PFSK-1 (cell line): ENCODE measurements at regions not wholly inside any gene's neighbourhood (a gene's known extent, or its start where the extent isn't known, plus 50 kb on each side); places are given as distances from the start of the nearest gene placed in this dataset.

ENCODE experiments used
- POLR2AphosphoS5 ChIP-seq: IDR thresholded peaks from 2 replicates; pipeline ENCODE4 v1.6.1; 2012; ENCODE audit warnings: low read depth, mild to moderate bottlenecking, control low read depth, low read length, moderate library complexity
- TAF1 ChIP-seq: IDR thresholded peaks from 2 replicates; pipeline ENCODE4 v1.6.1; 2012; ENCODE audit warnings: low read length, control low read depth, borderline replicate concordance; ENCODE audit not compliant: insufficient read depth

DNA sequence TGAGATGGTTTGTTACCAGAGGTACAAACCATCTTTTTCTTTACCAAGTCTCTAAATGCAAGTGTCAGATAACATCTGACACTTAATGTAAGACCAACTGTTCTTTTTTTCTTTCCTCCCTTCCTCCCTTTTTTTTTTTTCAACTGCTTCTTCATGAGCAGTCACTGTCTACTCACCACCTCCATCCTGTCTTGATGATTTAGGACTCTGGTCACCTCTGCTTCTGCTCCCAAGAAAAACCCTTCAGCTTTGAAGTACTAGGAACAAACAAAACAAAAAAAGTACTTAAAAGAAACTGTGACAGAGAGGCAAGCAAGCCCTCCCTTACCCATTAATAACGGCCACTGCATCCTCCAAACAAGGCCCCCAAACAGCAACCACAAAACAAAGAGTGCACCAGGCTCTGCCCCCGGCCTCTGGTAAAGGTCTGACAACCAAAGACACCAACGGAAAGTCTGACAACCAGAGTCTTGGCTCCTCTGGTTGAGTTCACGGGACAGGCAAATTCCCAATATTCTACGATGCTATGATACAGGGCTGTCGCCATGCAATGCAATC, 141.0 kb downstream of the ARL4C start:
- TF ChIP-seq POLR2AphosphoS5: no peak
- no peak for TF ChIP-seq TAF1
